Left renal cortex interstitium (tissue), 4 donors: ENCODE measurements at regions not wholly inside any gene's neighbourhood (a gene's known extent, or its start where the extent isn't known, plus 50 kb on each side); places are given as distances from the start of the nearest gene placed in this dataset.
"Not testable (repeated sequence)": the region's sequence is repeated elsewhere in the genome, so short reads cannot be mapped to it uniquely, and the experiment has no call there.

Source experiments
- DNase-seq, 4 donors: peaks; one replicate each; pipeline ENCODE4 v3.0.0-alpha.2; 2013; ENCODE audit warnings: low read depth in 4 of 4, low spot score in 2 of 4, missing footprints in 1 of 4

DNA sequence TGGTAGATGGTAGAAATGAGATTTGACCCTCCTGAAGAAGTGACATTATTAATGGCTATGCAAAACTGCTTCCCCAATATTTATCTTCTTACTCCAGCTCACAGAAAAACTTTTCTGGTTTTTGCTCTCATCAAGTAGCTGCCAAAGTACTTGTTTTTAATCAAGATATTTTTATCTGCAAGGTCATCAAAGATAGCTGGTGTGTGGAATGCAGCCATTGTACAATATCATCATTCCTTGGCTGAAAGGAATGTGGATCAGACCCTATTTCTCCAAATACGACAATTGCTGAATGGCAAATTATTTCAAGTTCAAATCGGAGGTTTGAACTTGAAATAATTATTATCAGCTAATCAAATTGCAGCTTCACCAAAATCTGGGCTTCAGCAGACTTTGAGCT, 126.9 kb upstream of the SLC7A14 start:
- DNase-seq, result no peak

- DNase-seq, result no peak
Observed at GRCh38 chr3:170712336-170712735, 126.5 kb upstream of the SLC7A14 start.

DNA sequence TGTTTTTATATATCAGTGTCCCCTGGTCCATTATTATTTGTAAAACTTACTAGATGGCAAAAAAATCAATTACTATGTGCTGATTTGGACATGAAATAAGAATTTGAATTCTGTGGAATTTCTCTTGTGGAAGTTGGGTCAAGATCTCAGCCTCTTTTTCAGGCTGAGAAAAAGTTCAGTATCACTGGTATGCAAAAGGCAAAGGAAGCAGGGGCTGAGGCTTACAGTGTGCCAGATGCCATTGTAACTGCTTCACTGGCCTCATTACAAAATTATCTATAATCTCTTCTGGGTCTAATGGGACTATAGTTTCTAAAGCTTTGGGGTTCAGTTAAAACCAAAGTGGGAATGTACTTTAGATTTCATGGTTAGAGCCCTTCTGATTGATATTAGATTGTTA, 125.9 kb upstream of the SLC7A14 start:
- DNase-seq, result no peak

DNA sequence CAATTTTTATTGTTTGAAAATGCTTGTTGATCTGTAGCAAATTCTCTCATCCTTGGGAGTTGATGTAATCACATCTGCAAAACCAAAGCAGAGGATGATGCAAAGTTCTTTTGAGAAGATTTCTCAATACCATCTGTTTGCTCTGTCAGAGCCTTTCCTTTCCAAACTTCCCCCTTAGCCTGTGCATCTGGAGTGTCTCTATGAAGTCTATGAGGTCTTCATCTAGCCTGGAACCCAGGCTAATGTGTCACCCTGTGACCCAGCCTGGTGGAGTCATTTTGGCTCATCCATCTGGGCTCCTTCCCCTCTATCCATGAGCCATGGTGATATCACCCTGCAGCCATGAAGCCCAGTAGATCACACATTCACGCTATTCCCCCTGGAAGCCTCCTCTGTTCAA, 123.2 kb upstream of the SLC7A14 start:
- no peak for DNase-seq

DNA sequence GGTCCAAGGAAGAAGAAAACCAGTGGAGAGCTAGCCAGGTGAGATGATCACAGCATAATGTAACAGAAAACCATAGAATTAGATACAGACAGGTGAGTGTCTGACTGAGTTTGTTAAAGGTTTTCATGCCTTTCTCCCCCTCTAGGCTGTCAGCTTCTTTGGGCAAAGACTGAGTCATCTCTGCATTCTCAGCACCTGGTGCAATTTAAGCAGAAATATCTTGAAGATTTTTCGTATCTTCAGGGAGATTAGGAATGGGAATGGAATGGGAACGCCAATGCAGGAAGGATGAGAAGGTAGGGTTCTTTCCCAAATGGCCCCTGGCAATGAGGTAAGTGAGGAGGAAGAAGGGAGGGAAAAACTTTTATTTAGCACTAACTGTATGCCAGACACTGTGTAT, 122.0 kb upstream of the SLC7A14 start:
- no peak for DNase-seq

- no peak for DNase-seq
Observed at GRCh38 chr3:170705131-170705530, 119.3 kb upstream of the SLC7A14 start.

DNA sequence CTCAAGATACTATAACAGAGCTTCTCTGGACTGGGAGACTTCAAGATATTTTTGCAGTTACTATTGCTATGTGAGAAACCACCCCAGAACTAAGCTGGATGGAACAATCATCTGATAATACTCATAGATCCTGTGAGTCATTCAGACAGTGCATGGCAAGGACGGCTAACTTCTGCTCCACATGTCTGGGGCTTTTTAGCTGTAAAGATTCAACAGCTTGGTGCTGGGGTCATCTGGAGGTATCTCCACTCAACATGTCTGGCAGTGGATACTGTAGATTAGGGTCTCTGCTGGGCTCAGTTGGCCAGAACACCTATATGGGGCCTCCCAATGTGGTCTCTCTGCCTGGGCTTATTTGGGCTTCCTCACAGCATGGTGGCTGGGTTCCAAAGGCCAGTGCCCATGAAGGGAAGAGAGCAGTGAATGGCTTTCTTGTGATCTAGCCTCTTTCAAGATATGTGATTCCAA, 117.3 kb upstream of the SLC7A14 start:
- no peak for DNase-seq

DNA sequence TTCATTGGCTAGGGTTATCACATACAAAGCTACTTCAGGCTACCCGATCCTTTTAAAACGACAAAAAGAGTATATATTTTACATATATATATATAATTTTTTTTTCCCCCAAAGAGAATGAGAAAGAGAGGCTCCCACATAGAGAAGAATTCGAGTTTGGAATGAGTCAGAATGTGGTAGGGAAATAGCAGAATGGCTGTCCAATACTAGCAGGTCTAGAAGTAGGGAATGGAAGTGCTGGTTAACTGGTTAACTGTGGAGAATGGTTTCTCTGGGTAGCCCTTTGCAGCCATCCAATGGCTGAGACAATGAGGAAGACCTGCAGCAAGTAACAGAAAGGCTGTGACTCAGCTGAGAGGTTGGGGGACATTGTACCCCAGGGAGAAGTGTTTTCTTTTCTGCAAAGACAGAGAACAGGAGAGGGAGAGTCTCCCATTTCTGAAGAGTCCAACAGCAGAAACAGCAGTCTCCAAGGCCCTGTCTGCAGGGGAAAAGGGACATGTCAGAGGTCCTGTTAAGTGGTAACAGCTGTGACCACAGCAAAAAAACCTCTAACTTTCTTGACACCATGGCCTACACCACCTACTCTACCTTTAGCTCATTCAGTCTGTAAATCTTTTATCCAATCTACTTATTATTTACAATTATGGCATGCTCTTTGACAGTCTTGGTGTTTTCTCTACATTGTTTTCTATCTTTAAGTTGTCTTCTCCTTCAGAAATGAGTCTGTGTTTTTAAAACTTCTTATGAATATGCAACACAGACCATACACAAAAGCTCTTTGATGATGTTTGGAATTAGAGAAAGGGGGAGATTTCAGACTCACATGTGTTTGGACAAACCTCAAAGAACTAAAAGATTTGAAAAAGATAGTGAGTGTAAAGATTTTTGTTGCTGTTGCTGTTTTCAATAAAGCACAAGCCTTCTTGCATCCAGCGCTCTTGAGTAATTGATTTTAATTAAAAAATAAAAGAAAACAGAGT, 116.1 kb upstream of the SLC7A14 start:
- DNase-seq, result no peak

DNA sequence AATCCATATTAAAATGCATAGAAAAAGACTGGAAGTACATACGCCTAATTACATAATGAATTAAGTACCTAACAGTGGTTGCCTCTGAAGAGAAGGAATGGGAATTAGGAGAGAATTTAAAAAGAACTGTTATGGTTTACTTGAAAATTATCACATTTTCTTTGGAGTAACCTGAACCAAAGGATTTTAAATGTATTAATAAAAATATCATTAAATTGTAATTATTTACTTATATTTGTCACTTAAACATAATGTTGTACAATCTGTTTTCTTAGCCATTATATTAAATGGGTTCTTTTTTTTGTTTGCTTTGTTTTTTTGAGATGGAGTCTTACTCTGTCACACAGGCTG, 114.2 kb upstream of the SLC7A14 start:
- no peak for DNase-seq

- DNase-seq, result no peak
Observed at GRCh38 chr3:170699158-170700053, 113.5 kb upstream of the SLC7A14 start.

GRCh38 chr3:170697908-170698307, 112.0 kb upstream of the SLC7A14 start:
- DNase-seq, result peak in 1 of 4 donors; percentile 12

DNA sequence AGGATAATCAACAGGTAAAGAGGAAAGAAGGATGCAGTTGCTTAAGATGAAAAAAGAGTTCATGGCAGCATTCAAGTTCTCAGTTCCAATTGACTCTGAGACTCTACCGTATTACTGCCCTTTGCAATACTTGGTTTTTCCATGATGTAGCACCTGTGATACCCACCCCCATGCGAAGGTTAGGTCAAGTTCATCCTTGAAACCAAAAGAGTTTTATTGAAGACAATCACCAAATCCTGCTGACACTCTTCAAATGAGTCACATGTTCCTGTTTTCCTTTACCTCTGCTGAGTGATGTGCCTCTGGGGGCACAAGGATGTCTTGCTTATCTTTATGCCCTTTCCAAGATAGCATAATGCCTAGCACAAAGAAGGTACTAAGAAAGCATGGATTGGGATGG, 111.3 kb upstream of the SLC7A14 start:
- no peak for DNase-seq

DNA sequence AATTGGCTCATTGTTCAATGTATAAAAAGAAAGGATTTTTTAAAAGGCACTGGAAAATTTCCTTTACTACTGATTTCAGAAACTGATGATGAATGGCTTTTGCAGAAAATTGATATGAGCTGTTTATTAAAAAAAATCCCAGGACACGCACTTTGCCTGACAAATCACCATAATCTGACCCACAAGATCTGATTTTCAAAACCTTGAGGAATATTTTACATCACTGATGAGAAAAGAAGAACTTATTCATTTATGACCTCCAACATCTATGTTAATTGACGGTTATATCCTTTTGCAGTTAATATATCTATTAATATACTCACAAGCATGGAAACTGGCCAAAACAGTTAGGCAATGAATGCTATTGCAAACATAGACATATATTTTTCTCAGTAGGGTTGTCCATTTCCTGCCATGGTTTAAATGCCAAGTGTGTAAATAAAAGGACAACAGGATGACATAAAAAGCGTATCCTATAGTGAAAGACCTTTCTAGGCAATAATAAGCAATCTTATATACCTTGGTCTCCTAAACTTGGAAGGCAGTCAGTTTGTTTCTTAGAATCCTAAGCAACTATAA, 109.7 kb upstream of the SLC7A14 start:
- no peak for DNase-seq

DNA sequence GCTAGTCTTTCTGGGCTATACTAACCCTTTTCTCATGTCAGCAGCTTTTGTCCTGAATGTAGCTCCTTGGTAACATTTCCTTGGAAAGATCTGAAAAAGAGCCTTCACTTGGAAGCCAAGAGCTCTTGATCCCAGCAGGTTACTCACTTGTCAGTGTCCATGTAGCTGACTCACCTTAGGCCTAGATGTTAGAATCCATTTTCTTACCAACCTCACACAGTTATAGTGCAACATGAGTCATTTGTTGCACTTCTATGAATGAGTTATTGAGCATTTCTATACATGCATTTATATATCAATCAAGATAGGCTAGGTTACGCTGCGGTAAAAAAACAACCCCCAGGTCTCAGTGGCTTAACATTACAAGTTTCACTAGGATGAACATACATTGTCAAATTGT, 106.8 kb upstream of the SLC7A14 start:
- DNase-seq, result no peak

GRCh38 chr3:170690661-170690981, 104.7 kb upstream of the SLC7A14 start:
- DNase-seq, result no peak

GRCh38 chr3:170689893-170690660, 104.2 kb upstream of the SLC7A14 start:
- DNase-seq, result peak in 1 of 4 donors; percentile 23

DNA sequence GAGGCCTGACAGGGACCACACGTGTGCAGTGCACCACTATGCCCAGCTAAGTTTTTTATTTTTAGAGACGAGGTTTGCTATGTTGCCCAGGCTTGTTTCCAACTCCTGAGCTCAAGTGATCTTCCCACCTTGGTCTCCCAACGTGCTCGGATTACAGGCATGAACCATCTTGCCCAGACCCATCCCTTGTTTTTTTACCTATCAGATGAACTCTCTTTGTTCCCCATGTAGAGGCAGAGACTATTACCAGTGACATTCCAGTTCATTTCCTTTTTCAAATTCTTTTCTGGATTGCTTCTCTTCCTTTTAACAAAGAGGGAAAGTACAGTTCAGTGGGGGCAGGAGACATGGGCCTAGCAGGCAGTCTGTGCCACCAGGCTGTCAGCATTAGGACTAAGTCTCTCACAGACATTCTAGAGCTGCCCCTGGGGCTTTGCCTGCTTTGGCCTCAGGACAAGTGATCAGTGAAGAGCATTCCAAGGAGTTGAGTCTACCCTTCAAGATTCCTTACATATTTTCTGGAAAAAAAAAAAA, 103.5 kb upstream of the SLC7A14 start:
- DNase-seq, result no peak

DNA sequence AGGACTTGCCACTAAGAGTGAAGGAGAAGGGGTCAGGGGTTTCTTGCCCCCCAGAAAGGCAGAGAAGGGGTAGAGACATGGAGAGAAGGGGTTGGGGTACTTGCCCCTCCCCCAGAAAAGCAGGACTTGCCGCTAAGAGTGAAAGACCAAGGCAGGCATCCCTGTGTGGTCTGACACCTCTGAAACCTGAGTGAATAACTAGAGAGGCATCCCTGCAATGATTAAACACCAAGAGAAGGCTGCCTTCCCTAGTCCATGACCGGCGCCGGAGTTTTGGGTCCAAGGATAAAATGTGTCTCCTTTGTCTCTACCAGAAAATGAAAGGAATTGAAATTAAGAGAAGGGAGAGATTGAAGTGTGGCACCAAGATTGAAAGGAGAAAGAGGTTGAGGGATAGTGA, 102.3 kb upstream of the SLC7A14 start:
- not testable (repeated sequence) for DNase-seq

GRCh38 chr3:170680593-170680992, 94.7 kb upstream of the SLC7A14 start:
- DNase-seq, result no peak

DNA sequence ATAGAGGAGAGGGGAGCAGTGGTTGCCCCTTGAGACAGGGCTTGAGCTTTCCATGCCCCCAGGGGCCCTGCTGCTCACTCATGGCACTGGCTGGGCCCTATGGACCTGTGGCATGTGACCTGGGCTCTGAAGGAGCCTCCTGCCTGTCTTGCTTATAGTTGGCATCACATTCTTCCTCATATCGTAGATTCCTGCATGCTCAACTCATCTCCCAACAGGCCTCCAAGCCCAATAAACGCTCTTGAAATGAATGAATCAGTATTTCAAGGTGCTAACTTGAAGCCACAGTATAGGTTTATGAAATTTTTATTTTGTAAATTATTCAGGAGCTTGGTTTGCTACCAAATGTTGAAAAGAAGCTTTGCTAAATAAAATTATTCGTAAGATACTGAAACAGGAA, 93.3 kb upstream of the SLC7A14 start:
- no peak for DNase-seq
